ENCODE measurements at regions not wholly inside any gene's neighbourhood (a gene's known extent, or its start where the extent isn't known, plus 50 kb on each side); places are given as distances from the start of the nearest gene placed in this dataset.

DNA sequence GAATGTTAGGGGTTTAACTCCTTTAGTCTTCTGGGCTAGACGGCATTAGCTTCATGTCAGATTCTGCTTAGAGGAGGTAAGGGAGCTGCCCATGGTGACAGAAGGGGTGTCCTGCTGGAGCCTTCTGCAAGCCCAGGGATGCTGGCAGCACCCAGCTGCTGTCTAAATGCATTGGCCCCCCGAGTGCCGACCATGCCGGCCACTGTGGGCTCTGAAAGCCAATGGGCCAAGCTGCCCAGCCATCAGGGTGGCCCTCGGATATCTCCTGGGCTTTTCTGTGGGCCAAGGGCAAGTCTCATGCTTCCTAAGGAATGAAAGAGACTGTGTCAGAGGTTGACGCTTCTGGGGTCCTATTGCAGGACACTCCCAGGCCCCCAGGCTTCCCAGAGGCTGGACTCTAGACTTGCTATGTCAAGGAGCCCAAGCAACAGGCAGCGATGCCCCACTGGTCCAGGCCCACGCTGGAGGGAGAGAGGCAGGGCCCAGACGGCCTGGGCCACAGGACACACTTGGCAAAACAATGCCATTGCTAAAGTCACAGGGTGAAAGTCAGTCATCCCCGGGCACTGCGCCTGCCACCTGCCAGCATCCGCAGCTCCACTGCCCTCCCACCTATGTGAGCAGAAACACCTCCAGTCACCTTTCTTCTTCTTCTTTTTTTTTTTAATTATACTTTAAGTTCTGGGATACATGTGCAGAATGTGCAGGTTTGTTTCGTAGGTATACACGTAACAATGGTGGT, 160.2 kb upstream of the GPR12 start:
- TF ChIP-seq POLR2A (IDR thresholded peaks at IDR 0.05; ENCODE audit: low read length) (no peak), GATA1 (IDR thresholded peaks at IDR 0.05; ENCODE audit: low read depth, low read length) (no peak)

All from erythroblast (primary cell).